ENCODE measurements at regions not wholly inside any gene's neighbourhood (a gene's known extent, or its start where the extent isn't known, plus 50 kb on each side); places are given as distances from the start of the nearest gene placed in this dataset.

DNA sequence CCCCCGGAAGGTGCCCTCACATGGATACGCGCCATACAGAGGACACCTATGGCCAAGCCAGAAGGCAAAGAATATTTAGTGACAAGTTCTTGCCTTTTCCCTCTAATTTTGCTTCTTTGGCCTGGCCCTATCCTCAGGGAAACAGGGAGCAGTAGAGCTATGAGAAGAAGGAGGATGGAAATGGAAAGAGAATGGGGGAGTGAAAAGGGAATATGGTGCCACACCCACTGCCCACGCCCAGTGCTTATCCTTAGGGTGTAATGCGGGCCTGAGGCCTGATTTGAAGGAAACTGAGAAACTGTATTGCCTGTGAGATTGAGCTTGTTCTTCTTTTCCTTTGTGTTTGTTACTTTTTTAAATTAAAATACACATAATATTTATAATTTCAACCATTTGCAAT is 255.1 kb downstream of the HS3ST3A1 start:
- TF ChIP-seq, protein P1, sequence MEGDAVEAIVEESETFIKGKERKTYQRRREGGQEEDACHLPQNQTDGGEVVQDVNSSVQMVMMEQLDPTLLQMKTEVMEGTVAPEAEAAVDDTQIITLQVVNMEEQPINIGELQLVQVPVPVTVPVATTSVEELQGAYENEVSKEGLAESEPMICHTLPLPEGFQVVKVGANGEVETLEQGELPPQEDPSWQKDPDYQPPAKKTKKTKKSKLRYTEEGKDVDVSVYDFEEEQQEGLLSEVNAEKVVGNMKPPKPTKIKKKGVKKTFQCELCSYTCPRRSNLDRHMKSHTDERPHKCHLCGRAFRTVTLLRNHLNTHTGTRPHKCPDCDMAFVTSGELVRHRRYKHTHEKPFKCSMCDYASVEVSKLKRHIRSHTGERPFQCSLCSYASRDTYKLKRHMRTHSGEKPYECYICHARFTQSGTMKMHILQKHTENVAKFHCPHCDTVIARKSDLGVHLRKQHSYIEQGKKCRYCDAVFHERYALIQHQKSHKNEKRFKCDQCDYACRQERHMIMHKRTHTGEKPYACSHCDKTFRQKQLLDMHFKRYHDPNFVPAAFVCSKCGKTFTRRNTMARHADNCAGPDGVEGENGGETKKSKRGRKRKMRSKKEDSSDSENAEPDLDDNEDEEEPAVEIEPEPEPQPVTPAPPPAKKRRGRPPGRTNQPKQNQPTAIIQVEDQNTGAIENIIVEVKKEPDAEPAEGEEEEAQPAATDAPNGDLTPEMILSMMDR (IDR thresholded peaks at IDR 0.05), result no peak
- TF ChIP-seq POLR2A (IDR thresholded peaks at IDR 0.05) (no peak), EP300 (IDR thresholded peaks at IDR 0.05) (no peak)

Measured in tibial nerve (tissue), 4 donors.